Loucy (cell line): ENCODE measurements at regions not wholly inside any gene's neighbourhood (a gene's known extent, or its start where the extent isn't known, plus 50 kb on each side); places are given as distances from the start of the nearest gene placed in this dataset.

Experiments used
- EZH2phosphoT487 ChIP-seq: fragments of 200-600 bp; IDR thresholded peaks from 2 replicates; pipeline ENCODE4 v1.6.1; 2018; ENCODE audit warnings: antibody characterized with exemption, mild to moderate bottlenecking, moderate library complexity, borderline replicate concordance
- TF ChIP-seq, protein P1 (sequence below): fragments of 200-600 bp; sonication (generic); conservative IDR thresholded peaks from 2 replicates; pipeline ENCODE4 v1.5.1; 2014; ENCODE audit warnings: mild to moderate bottlenecking, antibody characterized with exemption, low read length

DNA sequence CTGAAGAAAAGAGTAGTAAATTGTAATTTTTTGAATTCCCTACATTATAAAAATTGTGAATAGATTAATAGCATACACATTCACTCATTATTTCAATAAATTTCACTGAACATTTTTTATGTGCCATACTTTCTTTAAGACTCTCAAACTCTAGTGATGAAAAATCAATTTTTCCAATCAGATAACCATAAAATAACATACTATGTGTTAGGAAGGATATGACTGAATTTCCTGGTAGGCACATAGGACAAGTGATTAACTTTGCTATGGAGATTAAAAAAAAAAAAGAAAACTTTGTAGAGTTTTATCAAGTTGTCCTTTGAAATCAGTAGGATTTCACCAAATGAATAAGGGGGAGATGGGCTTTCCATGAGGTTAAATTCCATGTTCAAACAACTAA is 1597.3 kb upstream of the LRRTM3 start:
- no peak for TF ChIP-seq EZH2phosphoT487
- TF ChIP-seq, protein P1, sequence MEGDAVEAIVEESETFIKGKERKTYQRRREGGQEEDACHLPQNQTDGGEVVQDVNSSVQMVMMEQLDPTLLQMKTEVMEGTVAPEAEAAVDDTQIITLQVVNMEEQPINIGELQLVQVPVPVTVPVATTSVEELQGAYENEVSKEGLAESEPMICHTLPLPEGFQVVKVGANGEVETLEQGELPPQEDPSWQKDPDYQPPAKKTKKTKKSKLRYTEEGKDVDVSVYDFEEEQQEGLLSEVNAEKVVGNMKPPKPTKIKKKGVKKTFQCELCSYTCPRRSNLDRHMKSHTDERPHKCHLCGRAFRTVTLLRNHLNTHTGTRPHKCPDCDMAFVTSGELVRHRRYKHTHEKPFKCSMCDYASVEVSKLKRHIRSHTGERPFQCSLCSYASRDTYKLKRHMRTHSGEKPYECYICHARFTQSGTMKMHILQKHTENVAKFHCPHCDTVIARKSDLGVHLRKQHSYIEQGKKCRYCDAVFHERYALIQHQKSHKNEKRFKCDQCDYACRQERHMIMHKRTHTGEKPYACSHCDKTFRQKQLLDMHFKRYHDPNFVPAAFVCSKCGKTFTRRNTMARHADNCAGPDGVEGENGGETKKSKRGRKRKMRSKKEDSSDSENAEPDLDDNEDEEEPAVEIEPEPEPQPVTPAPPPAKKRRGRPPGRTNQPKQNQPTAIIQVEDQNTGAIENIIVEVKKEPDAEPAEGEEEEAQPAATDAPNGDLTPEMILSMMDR: no peak
